Ovary (tissue), 7 donors: ENCODE measurements at regions not wholly inside any gene's neighbourhood (a gene's known extent, or its start where the extent isn't known, plus 50 kb on each side); places are given as distances from the start of the nearest gene placed in this dataset.

ENCODE experiments used
- DNase-seq, 5 donors: peaks; one replicate each; pipeline ENCODE4 v3.0.0-alpha.2; 2019 to 2020
- H3K27ac ChIP-seq, 2 donors: fragments of 200-600 bp; one replicate each; pipeline versions ENCODE4 v1.5.1 to v1.8.0; 2019 to 2022
- H3K27me3 ChIP-seq: fragments of 200-600 bp; one replicate; pipeline ENCODE4 v1.8.0; 2022
- H3K36me3 ChIP-seq: fragments of 200-600 bp; sonication (generic); one replicate; pipeline ENCODE4 v1.5.1; 2019
- H3K4me1 ChIP-seq: one replicate; pipeline ENCODE4 v1.8.1; 2013; ENCODE audit warnings: mild to moderate bottlenecking, moderate library complexity; ENCODE audit not compliant: insufficient read depth
- H3K4me3 ChIP-seq: fragments of 200-600 bp; sonication (generic); one replicate; pipeline ENCODE4 v1.5.1; 2017
- H3K9me3 ChIP-seq, 2 donors: fragments of 200-600 bp in 1 of 2; sonication (generic) in 1 of 2; one replicate each; pipeline versions ENCODE4 v1.5.1 to v1.8.1; 2013 to 2019; ENCODE audit warnings: mild to moderate bottlenecking in 1 of 2, moderate library complexity in 1 of 2
- CTCF ChIP-seq, 3 donors: fragments of 450-650 bp in 2 of 3; fragments of 200-600 bp in 1 of 3; IDR thresholded peaks; one replicate each; pipeline versions ENCODE4 v1.5.1 to v1.8.0; 2016 to 2022; ENCODE audit warnings: antibody characterized with exemption in 3 of 3, mild to moderate bottlenecking in 1 of 3
- EP300 ChIP-seq: sonication (generic); formaldehyde crosslinking; IDR thresholded peaks from one replicate; pipeline ENCODE4 v1.6.1; 2017; ENCODE audit warnings: antibody characterized with exemption
- POLR2A ChIP-seq: fragments of 450-650 bp; IDR thresholded peaks from one replicate; pipeline ENCODE4 v1.6.1; 2017; ENCODE audit warnings: antibody characterized with exemption, mild to moderate bottlenecking, moderate library complexity
- WGBS, 3 donors: extraction: QIAGEN DNeasy Blood & Tissue Kit in 1 of 3; methylation state at CpG; one replicate each; pipeline versions ENCODE4 v1.1.5 to v1.1.7; 2013 to 2017; 5-methylcytosine and 5-hydroxymethylcytosine counted together
- intact Hi-C, 4 donors: fragments of 100-400 bp; cut with DNase I; formaldehyde crosslinking; loops; one replicate each; pipeline versions ENCODE4 v1.11.0 to v1.15.1; 2022 to 2023
- donor health status: DM: no; HTN: no; CAD: no; lungs with moderate emphysema.
- donor health status: DM: no; HTN: no; CAD: no.
- donor health status: Bipolar disorder and iron deficiency.
- donor health status: DM: no; HTN: no; CAD: no.
- donor health status: DM: yes; HTN: yes; CAD: no.

GRCh38 chr12:67085699-67086098 lies 183.5 kb upstream of the CAND1 start:
- intact Hi-C loops: no loop called here
- Histone ChIP-seq H3K4me3 (no peak overlapping the region), H3K27ac (no peak overlapping the region), H3K9me3 (no peaks in the 10 kb centered on the region), H3K4me1 (no peaks in the 10 kb centered on the region), H3K36me3 (no peaks in the 10 kb centered on the region), H3K27me3 (no peaks in the 10 kb centered on the region)
- 82 to 91% (median 86%) methylated on average over 2 of the region's 2 CpGs for WGBS, 3 donors
- TF ChIP-seq CTCF (IDR thresholded peaks at IDR 0.05): no peak
- TF ChIP-seq EP300: no peak
- TF ChIP-seq POLR2A: no peak
- no peak for DNase-seq

- WGBS, 3 donors: 77 to 88% (median 80%) methylated on average over 2 of the region's 2 CpGs
Measured at GRCh38 chr12:67086116-67086515, 183.0 kb upstream of the CAND1 start.

GRCh38 chr12:67088401-67089118 lies 180.6 kb upstream of the CAND1 start:
- intact Hi-C loops: no loop called here
- H3K27me3 ChIP-seq: no peaks in the 10 kb centered on the region
- whole genome bisulfite sequencing, 3 donors: 81 to 89% (median 85%) methylated on average over 3 of the region's 3 CpGs
- DNase-seq: no peak
- no peaks in the 10 kb centered on the region for H3K4me1 ChIP-seq
- no peaks in the 10 kb centered on the region for H3K9me3 ChIP-seq
- no peak for TF ChIP-seq POLR2A
- TF ChIP-seq EP300: no peak
- no peak for TF ChIP-seq CTCF (IDR thresholded peaks at IDR 0.05)
- no peaks in the 10 kb centered on the region for H3K36me3 ChIP-seq
- H3K4me3 ChIP-seq: no peak overlapping the region
- no peak overlapping the region for H3K27ac ChIP-seq

More at GRCh38 chr12:67086116-67086515, 183.0 kb upstream of the CAND1 start:
- Histone ChIP-seq H3K36me3 (no peaks in the 10 kb centered on the region), H3K9me3 (no peaks in the 10 kb centered on the region), H3K4me3 (no peak overlapping the region), H3K27me3 (no peaks in the 10 kb centered on the region), H3K4me1 (no peaks in the 10 kb centered on the region), H3K27ac (no peak overlapping the region)
- intact Hi-C loops: no loop called here
- no peak for DNase-seq
- TF ChIP-seq EP300 (no peak), CTCF (IDR thresholded peaks at IDR 0.05) (no peak), POLR2A (no peak)

GRCh38 chr12:67091204-67091603 lies 178.0 kb upstream of the CAND1 start:
- H3K36me3 ChIP-seq: no peaks in the 10 kb centered on the region
- no peak overlapping the region for H3K27ac ChIP-seq
- no peak for TF ChIP-seq POLR2A
- TF ChIP-seq CTCF (IDR thresholded peaks at IDR 0.05): no peak
- no peak for TF ChIP-seq EP300
- H3K4me1 ChIP-seq: no peaks in the 10 kb centered on the region
- H3K9me3 ChIP-seq: no peaks in the 10 kb centered on the region
- DNase-seq: no peak
- intact Hi-C loops: no loop called here
- WGBS, 3 donors: 60 to 69% (median 64%) methylated on average over 3 of the region's 3 CpGs
- no peak overlapping the region for H3K4me3 ChIP-seq
- H3K27me3 ChIP-seq: no peaks in the 10 kb centered on the region
